CD14-positive monocyte (primary cell): ENCODE measurements at regions not wholly inside any gene's neighbourhood (a gene's known extent, or its start where the extent isn't known, plus 50 kb on each side); places are given as distances from the start of the nearest gene placed in this dataset.

Source experiments
- DNase-seq, 3 donors: peaks; one replicate each; pipeline ENCODE4 v3.0.0-alpha.2; 2011 to 2022
- H2AFZ ChIP-seq: 2 replicates; pipeline ENCODE4 v1.6.0; 2012; ENCODE audit warnings: mild to moderate bottlenecking, low read depth, low read length, inconsistent platforms; ENCODE audit not compliant: insufficient read depth, poor library complexity, severe bottlenecking
- H3K27ac ChIP-seq, 2 donors: 1 replicate in 1 of 2; 2 replicates in 1 of 2; pipeline ENCODE4 v1.5.1; 2012 to 2013; ENCODE audit warnings: low read length in 2 of 2, control low read depth in 1 of 2, inconsistent platforms in 1 of 2, low read depth in 1 of 2, mild to moderate bottlenecking in 1 of 2
- H3K27me3 ChIP-seq, 2 donors: one replicate each; pipeline versions ENCODE4 v1.6.0 to v1.6.1; 2011 to 2013; ENCODE audit warnings: low read length in 2 of 2; ENCODE audit not compliant: control insufficient read depth in 2 of 2, insufficient read depth in 2 of 2
- H3K36me3 ChIP-seq, 2 donors: replicated peaks in 1 of 2; 1 replicate in 1 of 2; 2 replicates in 1 of 2; pipeline versions ENCODE4 v1.5.1 to v1.6.1; 2012 to 2013; ENCODE audit warnings: low read length in 2 of 2, control low read depth in 1 of 2, inconsistent platforms in 1 of 2, mild to moderate bottlenecking in 1 of 2; ENCODE audit not compliant: insufficient read depth in 2 of 2, control insufficient read depth in 1 of 2
- H3K4me1 ChIP-seq, 2 donors: 1 replicate in 1 of 2; 2 replicates in 1 of 2; pipeline versions ENCODE4 v1.5.1 to v1.6.1; 2012 to 2013; ENCODE audit warnings: low read length in 2 of 2, control low read depth in 1 of 2, inconsistent platforms in 1 of 2, mild to moderate bottlenecking in 1 of 2, moderate library complexity in 1 of 2; ENCODE audit not compliant: insufficient read depth in 2 of 2, control insufficient read depth in 1 of 2
- H3K4me2 ChIP-seq: replicated peaks from 2 replicates; pipeline ENCODE3; 2012; ENCODE audit warnings: low read length, moderate library complexity, mild to moderate bottlenecking; ENCODE audit not compliant: poor library complexity, severe bottlenecking; ENCODE audit errors: extremely low read depth
- H3K4me3 ChIP-seq, 3 experiments: fragments of 200-600 bp in 1 of 3; sonication (generic) in 1 of 3; replicated peaks in 1 of 3; 1 replicate in 2 of 3; 2 replicates in 1 of 3; pipeline ENCODE4 v1.5.1; 2011 to 2013; ENCODE audit warnings: low read length in 3 of 3, mild to moderate bottlenecking in 3 of 3, control low read depth in 2 of 3, low read depth in 2 of 3, inconsistent platforms in 1 of 3, moderate library complexity in 1 of 3
- H3K79me2 ChIP-seq: 2 replicates; pipeline ENCODE4 v1.6.0; 2012; ENCODE audit warnings: mild to moderate bottlenecking, control low read depth, inconsistent platforms, low read length, moderate library complexity; ENCODE audit not compliant: insufficient read depth
- H3K9ac ChIP-seq: 2 replicates; pipeline ENCODE4 v1.6.0; 2017; ENCODE audit warnings: low read length, mild to moderate bottlenecking; ENCODE audit not compliant: insufficient read depth, poor library complexity, severe bottlenecking
- H3K9me3 ChIP-seq, 2 donors: replicated peaks in 1 of 2; 1 replicate in 1 of 2; 2 replicates in 1 of 2; pipeline versions ENCODE4 v1.5.1 to v1.6.1; 2012 to 2013; ENCODE audit warnings: low read length in 2 of 2, control low read depth in 1 of 2; ENCODE audit not compliant: control insufficient read depth in 1 of 2, insufficient read depth in 1 of 2
- H4K20me1 ChIP-seq: 2 replicates; pipeline ENCODE4 v1.6.0; 2012; ENCODE audit warnings: mild to moderate bottlenecking, low read length, control low read depth, moderate library complexity; ENCODE audit not compliant: insufficient read depth
- H3K27ac Mint-ChIP-seq, 7 donors: one replicate each; pipeline ENCODE4 v1.8.0; 2020; ENCODE audit warnings: mild to moderate bottlenecking in 7 of 7, mixed read lengths in 7 of 7, moderate library complexity in 6 of 7, inconsistent platforms in 2 of 7
- H3K27me3 Mint-ChIP-seq, 3 donors: one replicate each; pipeline ENCODE4 v1.8.0; 2021 to 2022; ENCODE audit warnings: low read depth in 3 of 3, mild to moderate bottlenecking in 3 of 3, mixed read lengths in 3 of 3, moderate library complexity in 3 of 3, inconsistent platforms in 1 of 3
- H3K36me3 Mint-ChIP-seq, 2 donors: one replicate each; pipeline ENCODE4 v1.8.0; 2020; ENCODE audit warnings: mixed read lengths in 2 of 2, inconsistent platforms in 1 of 2, mild to moderate bottlenecking in 1 of 2
- H3K4me1 Mint-ChIP-seq: one replicate; pipeline ENCODE4 v1.8.0; 2020; ENCODE audit warnings: mild to moderate bottlenecking, mixed read lengths
- H3K4me3 Mint-ChIP-seq, 2 donors: one replicate each; pipeline ENCODE4 v1.8.0; 2020; ENCODE audit warnings: mild to moderate bottlenecking in 2 of 2, mixed read lengths in 2 of 2, moderate library complexity in 1 of 2
- H3K9me3 Mint-ChIP-seq, 7 donors: one replicate each; pipeline ENCODE4 v1.8.0; 2020 to 2022; ENCODE audit warnings: mixed read lengths in 7 of 7, mild to moderate bottlenecking in 6 of 7, moderate library complexity in 6 of 7, inconsistent platforms in 2 of 7
- WGBS: methylation state at CpG from one replicate; pipeline ENCODE4 v1.1.5; 2013; ENCODE audit warnings: missing lambda C conversion rate; ENCODE audit not compliant: insufficient coverage; 5-methylcytosine and 5-hydroxymethylcytosine counted together
- intact Hi-C, 2 donors: fragments of 100-400 bp; cut with micrococcal nuclease; formaldehyde crosslinking; loops; one replicate each; pipeline versions ENCODE4 v1.15.0 to v1.15.1; 2023
- TF ChIP-seq, protein P1 (sequence below): fragments of 200-600 bp; IDR thresholded peaks from one replicate; pipeline ENCODE4 v1.8.0; 2022; ENCODE audit warnings: antibody characterized with exemption, mild to moderate bottlenecking

GRCh38 chr11:121892863-121893262 is 223.2 kb downstream of the BLID start:
- H3K27me3 ChIP-seq = no peaks in the 10 kb centered on the region
- H3K4me3 ChIP-seq = no peak overlapping the region
- Mint-ChIP-seq H3K9me3 (peaks cover 0 to 2% (median 0%) of the 10 kb centered on the region in 7 donors), H3K27me3 (peaks cover 2 to 11% (median 6%) of the 10 kb centered on the region in 3 donors), H3K4me3 (no peak overlapping the region), H3K4me1 (peaks cover 67% of the 10 kb centered on the region), H3K36me3 (peaks cover 0 to 2% of the 10 kb centered on the region in 2 donors), H3K27ac (no peak overlapping the region)
- intact Hi-C loops = no loop called here
- no peaks in the 10 kb centered on the region for H3K36me3 ChIP-seq
- TF ChIP-seq, protein P1, sequence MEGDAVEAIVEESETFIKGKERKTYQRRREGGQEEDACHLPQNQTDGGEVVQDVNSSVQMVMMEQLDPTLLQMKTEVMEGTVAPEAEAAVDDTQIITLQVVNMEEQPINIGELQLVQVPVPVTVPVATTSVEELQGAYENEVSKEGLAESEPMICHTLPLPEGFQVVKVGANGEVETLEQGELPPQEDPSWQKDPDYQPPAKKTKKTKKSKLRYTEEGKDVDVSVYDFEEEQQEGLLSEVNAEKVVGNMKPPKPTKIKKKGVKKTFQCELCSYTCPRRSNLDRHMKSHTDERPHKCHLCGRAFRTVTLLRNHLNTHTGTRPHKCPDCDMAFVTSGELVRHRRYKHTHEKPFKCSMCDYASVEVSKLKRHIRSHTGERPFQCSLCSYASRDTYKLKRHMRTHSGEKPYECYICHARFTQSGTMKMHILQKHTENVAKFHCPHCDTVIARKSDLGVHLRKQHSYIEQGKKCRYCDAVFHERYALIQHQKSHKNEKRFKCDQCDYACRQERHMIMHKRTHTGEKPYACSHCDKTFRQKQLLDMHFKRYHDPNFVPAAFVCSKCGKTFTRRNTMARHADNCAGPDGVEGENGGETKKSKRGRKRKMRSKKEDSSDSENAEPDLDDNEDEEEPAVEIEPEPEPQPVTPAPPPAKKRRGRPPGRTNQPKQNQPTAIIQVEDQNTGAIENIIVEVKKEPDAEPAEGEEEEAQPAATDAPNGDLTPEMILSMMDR = no peak
- H3K4me1 ChIP-seq = peaks cover 50 to 59% of the 10 kb centered on the region in 2 donors
- no peak for DNase-seq
- H3K27ac ChIP-seq = no peak overlapping the region
- no peak overlapping the region for H2AFZ ChIP-seq
- WGBS = 0% methylated on average over 1 of the region's 3 CpGs
- H3K4me2 ChIP-seq = no peak overlapping the region
- H4K20me1 ChIP-seq = no peaks in the 10 kb centered on the region
- no peaks in the 10 kb centered on the region for H3K9me3 ChIP-seq
- H3K9ac ChIP-seq = no peak overlapping the region
- H3K79me2 ChIP-seq = no peaks in the 10 kb centered on the region

DNA sequence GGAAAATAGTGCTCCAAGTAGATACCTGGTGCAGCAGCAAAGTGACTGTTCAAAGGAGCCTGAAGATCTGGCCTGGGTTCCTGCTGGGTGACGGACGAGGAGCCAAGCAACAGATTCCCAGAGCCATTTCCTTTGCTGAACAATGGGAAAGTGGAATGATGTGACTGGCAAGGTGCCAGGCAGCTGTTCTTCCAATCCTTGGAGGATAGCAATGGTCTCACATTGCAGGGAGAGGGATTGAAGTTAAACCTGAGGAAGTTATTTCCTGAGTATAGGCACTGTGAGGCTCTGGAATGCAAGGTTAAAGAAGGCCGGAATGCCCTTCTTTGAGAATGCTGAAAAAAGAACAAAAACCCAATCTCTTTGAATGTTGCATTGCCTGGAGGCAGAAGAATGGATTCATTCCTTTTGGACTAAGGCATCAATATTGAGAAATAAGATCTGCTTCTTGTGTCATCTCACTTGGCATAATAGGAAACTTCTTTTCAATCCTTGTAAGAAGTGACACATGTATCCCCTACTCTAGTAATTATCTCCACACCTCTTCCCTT is 223.8 kb downstream of the BLID start:
- Histone ChIP-seq H3K9ac (no peak overlapping the region), H2AFZ (no peak overlapping the region), H4K20me1 (no peaks in the 10 kb centered on the region), H3K4me1 (peaks cover 57 to 66% of the 10 kb centered on the region in 2 donors), H3K36me3 (no peaks in the 10 kb centered on the region), H3K27me3 (no peaks in the 10 kb centered on the region), H3K9me3 (no peaks in the 10 kb centered on the region), H3K79me2 (no peaks in the 10 kb centered on the region), H3K27ac (no peak overlapping the region), H3K4me2 (no peak overlapping the region), H3K4me3 (no peak overlapping the region)
- WGBS = 94% methylated on average over 3 of the region's 3 CpGs
- TF ChIP-seq, protein P1 = no peak
- Mint-ChIP-seq H3K9me3 (peaks cover 0 to 2% (median 0%) of the 10 kb centered on the region in 7 donors), H3K4me1 (peaks cover 73% of the 10 kb centered on the region), H3K4me3 (no peak overlapping the region), H3K27me3 (peaks cover 2 to 6% (median 5%) of the 10 kb centered on the region in 3 donors), H3K36me3 (peaks cover 0 to 2% of the 10 kb centered on the region in 2 donors), H3K27ac (no peak overlapping the region)
- intact Hi-C loops = no loop called here
- no peak for DNase-seq
